ENCODE measurements at regions not wholly inside any gene's neighbourhood (a gene's known extent, or its start where the extent isn't known, plus 50 kb on each side); places are given as distances from the start of the nearest gene placed in this dataset.

DNA sequence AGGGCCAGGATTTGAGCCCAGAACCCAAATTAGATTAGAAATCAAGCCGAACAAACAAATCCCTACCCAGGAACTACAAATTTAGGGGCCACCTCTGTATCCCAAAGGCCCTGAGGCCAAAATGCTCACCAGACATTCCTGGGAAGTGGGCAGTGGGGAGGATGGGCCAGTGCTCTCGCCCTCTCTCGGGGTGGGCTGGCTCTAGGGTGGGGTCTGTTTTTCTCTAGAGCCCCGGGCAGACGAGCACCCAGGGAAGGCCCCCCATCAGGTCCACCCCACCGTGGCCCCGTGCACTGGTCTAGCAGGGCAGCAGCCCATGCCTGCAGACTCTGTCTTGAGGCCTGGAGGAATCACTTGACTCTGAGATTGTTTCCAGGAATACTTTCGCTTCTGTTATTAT, 252.0 kb downstream of the RRAGC start:
- Histone ChIP-seq H3K4me3 (ENCODE audit: low read depth in 1 of 3, low read length in 3 of 3) (no peak overlapping the region), H3K36me3 (ENCODE audit: control insufficient read depth in 4 of 4, insufficient read depth in 3 of 4, low read depth in 1 of 4, low read length in 3 of 4) (no peaks in the 10 kb centered on the region), H3K27me3 (ENCODE audit: control insufficient read depth in 4 of 4, insufficient read depth in 4 of 4, low read length in 3 of 4) (no peaks in the 10 kb centered on the region), H3K9ac (ENCODE audit: low read depth in 1 of 2, low read length in 2 of 2) (no peak overlapping the region), H3K9me3 (ENCODE audit: control insufficient read depth in 4 of 4, low read length in 3 of 4) (no peaks in the 10 kb centered on the region), H3K27ac (ENCODE audit: low read depth in 1 of 2, low read length in 2 of 2) (no peak overlapping the region), H3K4me1 (ENCODE audit: control insufficient read depth in 4 of 4, insufficient read depth in 4 of 4, low read length in 3 of 4) (no peaks in the 10 kb centered on the region)
- TF ChIP-seq YY1 (IDR thresholded peaks at IDR 0.05) (no peak), FOXA1 (IDR thresholded peaks at IDR 0.05) (no peak), JUND (IDR thresholded peaks at IDR 0.05) (no peak), HNF4A (conservative IDR thresholded peaks at IDR 0.05) (no peak), RAD21 (IDR thresholded peaks at IDR 0.05) (no peak)
- TF ChIP-seq, protein P1, sequence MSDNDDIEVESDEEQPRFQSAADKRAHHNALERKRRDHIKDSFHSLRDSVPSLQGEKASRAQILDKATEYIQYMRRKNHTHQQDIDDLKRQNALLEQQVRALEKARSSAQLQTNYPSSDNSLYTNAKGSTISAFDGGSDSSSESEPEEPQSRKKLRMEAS (IDR thresholded peaks at IDR 0.05): no peak
- TF ChIP-seq, protein P2, sequence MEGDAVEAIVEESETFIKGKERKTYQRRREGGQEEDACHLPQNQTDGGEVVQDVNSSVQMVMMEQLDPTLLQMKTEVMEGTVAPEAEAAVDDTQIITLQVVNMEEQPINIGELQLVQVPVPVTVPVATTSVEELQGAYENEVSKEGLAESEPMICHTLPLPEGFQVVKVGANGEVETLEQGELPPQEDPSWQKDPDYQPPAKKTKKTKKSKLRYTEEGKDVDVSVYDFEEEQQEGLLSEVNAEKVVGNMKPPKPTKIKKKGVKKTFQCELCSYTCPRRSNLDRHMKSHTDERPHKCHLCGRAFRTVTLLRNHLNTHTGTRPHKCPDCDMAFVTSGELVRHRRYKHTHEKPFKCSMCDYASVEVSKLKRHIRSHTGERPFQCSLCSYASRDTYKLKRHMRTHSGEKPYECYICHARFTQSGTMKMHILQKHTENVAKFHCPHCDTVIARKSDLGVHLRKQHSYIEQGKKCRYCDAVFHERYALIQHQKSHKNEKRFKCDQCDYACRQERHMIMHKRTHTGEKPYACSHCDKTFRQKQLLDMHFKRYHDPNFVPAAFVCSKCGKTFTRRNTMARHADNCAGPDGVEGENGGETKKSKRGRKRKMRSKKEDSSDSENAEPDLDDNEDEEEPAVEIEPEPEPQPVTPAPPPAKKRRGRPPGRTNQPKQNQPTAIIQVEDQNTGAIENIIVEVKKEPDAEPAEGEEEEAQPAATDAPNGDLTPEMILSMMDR (IDR thresholded peaks at IDR 0.05; ENCODE audit: low read depth, low read length, missing input control): no peak
- WGBS: 68% methylated on average over 8 of the region's 8 CpGs
- no peak for DNase-seq (ENCODE audit: low spot score)

DNA sequence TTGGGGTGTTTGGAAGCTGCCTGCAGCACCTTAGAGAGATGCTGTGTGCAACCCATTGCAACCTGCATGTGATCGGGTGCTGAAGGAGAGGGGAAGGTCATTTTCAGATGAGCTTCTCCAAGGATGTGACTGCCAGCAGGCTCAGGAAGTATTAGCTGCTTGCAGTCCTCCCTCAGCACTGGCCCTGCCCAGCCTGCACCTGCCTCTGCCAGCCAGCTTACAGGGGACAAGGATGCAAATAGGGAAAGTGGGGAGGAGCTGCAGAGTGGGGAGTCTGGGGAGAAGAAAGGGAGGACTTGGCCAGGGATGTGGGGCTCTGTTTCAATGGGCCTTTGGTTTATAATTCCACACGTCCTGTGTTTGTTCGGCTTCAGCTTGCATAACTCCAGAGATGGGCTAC, 254.5 kb downstream of the RRAGC start:
- H3K27me3 ChIP-seq (ENCODE audit: control insufficient read depth in 4 of 4, insufficient read depth in 4 of 4, low read length in 3 of 4): peaks cover 0 to 4% (median 0%) of the 10 kb centered on the region in 4 donors
- H3K27ac ChIP-seq (ENCODE audit: low read depth in 1 of 2, low read length in 2 of 2): no peak overlapping the region
- H3K4me1 ChIP-seq (ENCODE audit: control insufficient read depth in 4 of 4, insufficient read depth in 4 of 4, low read length in 3 of 4): no peaks in the 10 kb centered on the region
- DNase-seq (ENCODE audit: low spot score): no peak
- 67% methylated on average over 3 of the region's 3 CpGs for WGBS
- no peaks in the 10 kb centered on the region for H3K9me3 ChIP-seq (ENCODE audit: control insufficient read depth in 4 of 4, low read length in 3 of 4)
- H3K4me3 ChIP-seq (ENCODE audit: low read depth in 1 of 3, low read length in 3 of 3): no peak overlapping the region
- H3K36me3 ChIP-seq (ENCODE audit: control insufficient read depth in 4 of 4, insufficient read depth in 3 of 4, low read depth in 1 of 4, low read length in 3 of 4): no peaks in the 10 kb centered on the region
- H3K9ac ChIP-seq (ENCODE audit: low read depth in 1 of 2, low read length in 2 of 2): no peak overlapping the region
- no peak for TF ChIP-seq RXRA (IDR thresholded peaks at IDR 0.05)
- TF ChIP-seq HNF4G (IDR thresholded peaks at IDR 0.05): no peak
- TF ChIP-seq FOXA2 (IDR thresholded peaks at IDR 0.05): no peak
- TF ChIP-seq, protein P3, sequence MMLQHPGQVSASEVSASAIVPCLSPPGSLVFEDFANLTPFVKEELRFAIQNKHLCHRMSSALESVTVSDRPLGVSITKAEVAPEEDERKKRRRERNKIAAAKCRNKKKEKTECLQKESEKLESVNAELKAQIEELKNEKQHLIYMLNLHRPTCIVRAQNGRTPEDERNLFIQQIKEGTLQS (IDR thresholded peaks at IDR 0.05): no peak
- TF ChIP-seq HNF4A (conservative IDR thresholded peaks at IDR 0.05): no peak
- no peak for TF ChIP-seq JUND (IDR thresholded peaks at IDR 0.05)
- no peak for TF ChIP-seq RAD21 (IDR thresholded peaks at IDR 0.05)
- TF ChIP-seq FOXA1 (IDR thresholded peaks at IDR 0.05): no peak
- TF ChIP-seq, protein P2 (IDR thresholded peaks at IDR 0.05; ENCODE audit: low read depth, low read length, missing input control): no peak
- no peak for TF ChIP-seq NR2F2 (IDR thresholded peaks at IDR 0.05)
- TF ChIP-seq, protein P4, sequence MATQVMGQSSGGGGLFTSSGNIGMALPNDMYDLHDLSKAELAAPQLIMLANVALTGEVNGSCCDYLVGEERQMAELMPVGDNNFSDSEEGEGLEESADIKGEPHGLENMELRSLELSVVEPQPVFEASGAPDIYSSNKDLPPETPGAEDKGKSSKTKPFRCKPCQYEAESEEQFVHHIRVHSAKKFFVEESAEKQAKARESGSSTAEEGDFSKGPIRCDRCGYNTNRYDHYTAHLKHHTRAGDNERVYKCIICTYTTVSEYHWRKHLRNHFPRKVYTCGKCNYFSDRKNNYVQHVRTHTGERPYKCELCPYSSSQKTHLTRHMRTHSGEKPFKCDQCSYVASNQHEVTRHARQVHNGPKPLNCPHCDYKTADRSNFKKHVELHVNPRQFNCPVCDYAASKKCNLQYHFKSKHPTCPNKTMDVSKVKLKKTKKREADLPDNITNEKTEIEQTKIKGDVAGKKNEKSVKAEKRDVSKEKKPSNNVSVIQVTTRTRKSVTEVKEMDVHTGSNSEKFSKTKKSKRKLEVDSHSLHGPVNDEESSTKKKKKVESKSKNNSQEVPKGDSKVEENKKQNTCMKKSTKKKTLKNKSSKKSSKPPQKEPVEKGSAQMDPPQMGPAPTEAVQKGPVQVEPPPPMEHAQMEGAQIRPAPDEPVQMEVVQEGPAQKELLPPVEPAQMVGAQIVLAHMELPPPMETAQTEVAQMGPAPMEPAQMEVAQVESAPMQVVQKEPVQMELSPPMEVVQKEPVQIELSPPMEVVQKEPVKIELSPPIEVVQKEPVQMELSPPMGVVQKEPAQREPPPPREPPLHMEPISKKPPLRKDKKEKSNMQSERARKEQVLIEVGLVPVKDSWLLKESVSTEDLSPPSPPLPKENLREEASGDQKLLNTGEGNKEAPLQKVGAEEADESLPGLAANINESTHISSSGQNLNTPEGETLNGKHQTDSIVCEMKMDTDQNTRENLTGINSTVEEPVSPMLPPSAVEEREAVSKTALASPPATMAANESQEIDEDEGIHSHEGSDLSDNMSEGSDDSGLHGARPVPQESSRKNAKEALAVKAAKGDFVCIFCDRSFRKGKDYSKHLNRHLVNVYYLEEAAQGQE (IDR thresholded peaks at IDR 0.05): no peak
- TF ChIP-seq GABPA (IDR thresholded peaks at IDR 0.05 in 1 of 2, conservative IDR thresholded peaks at IDR 0.05 in 1 of 2): no peak
- TF ChIP-seq SP1 (IDR thresholded peaks at IDR 0.05): no peak

All from liver (tissue), 8 donors.